ENCODE measurements at regions not wholly inside any gene's neighbourhood (a gene's known extent, or its start where the extent isn't known, plus 50 kb on each side); places are given as distances from the start of the nearest gene placed in this dataset.
"Not testable (repeated sequence)": the region's sequence is repeated elsewhere in the genome, so short reads cannot be mapped to it uniquely, and the experiment has no call there.

DNA sequence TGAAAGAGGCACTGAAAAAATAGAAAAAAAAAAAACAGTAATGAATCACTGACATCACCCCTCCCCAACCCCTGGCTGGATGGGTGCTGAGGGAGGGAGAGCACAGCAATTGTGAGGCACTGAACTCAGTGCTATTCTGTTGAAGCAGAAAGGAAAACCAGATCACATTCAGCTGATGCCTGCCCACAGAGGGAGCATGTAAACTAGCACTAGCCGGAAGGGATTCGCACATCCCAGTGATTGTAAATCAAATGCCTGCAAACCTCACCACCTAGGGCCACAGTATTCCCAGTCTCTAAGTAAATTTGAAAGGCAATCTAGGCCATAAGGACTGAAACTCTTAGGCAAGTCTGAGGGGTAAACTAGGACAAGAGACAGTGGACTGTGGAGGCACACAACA lies 772.0 kb upstream of the CCDC179 start:
- Histone ChIP-seq H4K20me1 (ENCODE audit: insufficient read depth, low read length) (no peaks in the 10 kb centered on the region), H3K79me2 (ENCODE audit: insufficient read depth, low read length) (no peaks in the 10 kb centered on the region), H3K4me3 (ENCODE audit: insufficient read depth, low read depth, low read length) (no peak overlapping the region), H3K9me3 (ENCODE audit: insufficient read depth, low read depth, low read length) (no peaks in the 10 kb centered on the region), H3K9ac (ENCODE audit: low read length) (no peak overlapping the region), H3K36me3 (ENCODE audit: insufficient read depth, low read length) (no peaks in the 10 kb centered on the region), H3K27ac (ENCODE audit: low read depth, low read length) (no peak overlapping the region), H3K4me2 (ENCODE audit: low read length) (no peak overlapping the region), H3K4me1 (ENCODE audit: insufficient read depth, low read length) (no peaks in the 10 kb centered on the region), H3K27me3 (ENCODE audit: insufficient read depth, low read length) (no peaks in the 10 kb centered on the region), H2AFZ (ENCODE audit: low read depth, low read length) (no peak overlapping the region)
- TF ChIP-seq CTCF (IDR thresholded peaks at IDR 0.05; ENCODE audit: insufficient read depth, low read depth, low read length) = no peak
- TF ChIP-seq EZH2 (IDR thresholded peaks at IDR 0.05; ENCODE audit: insufficient read depth, low read length) = no peak
- DNase-seq (ENCODE audit: low read depth) (no peak), FAIRE-seq (no peak)
- Mint-ChIP-seq H3K4me3 (ENCODE audit: unreplicated experiment) (no peak overlapping the region), H3K27me3 (ENCODE audit: low read depth, unreplicated experiment) (no peaks in the 10 kb centered on the region), H3K4me1 (ENCODE audit: low read depth, unreplicated experiment) (no peaks in the 10 kb centered on the region), H3K36me3 (ENCODE audit: low read depth, unreplicated experiment) (no peaks in the 10 kb centered on the region), H3K9me3 (ENCODE audit: unreplicated experiment) (no peaks in the 10 kb centered on the region), H3K27ac (ENCODE audit: unreplicated experiment) (no peak overlapping the region)

GRCh38 chr11:23644443-23644842 lies 784.2 kb upstream of the CCDC179 start:
- DNase-seq (ENCODE audit: low read depth) (no peak), FAIRE-seq (no peak)
- Histone ChIP-seq H3K27ac (ENCODE audit: low read depth, low read length) (no peak overlapping the region), H3K9me3 (ENCODE audit: insufficient read depth, low read depth, low read length) (no peaks in the 10 kb centered on the region), H2AFZ (ENCODE audit: low read depth, low read length) (no peak overlapping the region), H3K4me2 (ENCODE audit: low read length) (no peak overlapping the region), H3K36me3 (ENCODE audit: insufficient read depth, low read length) (no peaks in the 10 kb centered on the region), H4K20me1 (ENCODE audit: insufficient read depth, low read length) (no peaks in the 10 kb centered on the region), H3K4me1 (ENCODE audit: insufficient read depth, low read length) (no peaks in the 10 kb centered on the region), H3K79me2 (ENCODE audit: insufficient read depth, low read length) (no peaks in the 10 kb centered on the region), H3K27me3 (ENCODE audit: insufficient read depth, low read length) (no peaks in the 10 kb centered on the region), H3K9ac (ENCODE audit: low read length) (no peak overlapping the region), H3K4me3 (ENCODE audit: insufficient read depth, low read depth, low read length) (no peak overlapping the region)
- peaks cover 13% of the 10 kb centered on the region for H3K9me3 Mint-ChIP-seq (ENCODE audit: unreplicated experiment)
- TF ChIP-seq CTCF (IDR thresholded peaks at IDR 0.05; ENCODE audit: insufficient read depth, low read depth, low read length) = no peak
- no peak for TF ChIP-seq EZH2 (IDR thresholded peaks at IDR 0.05; ENCODE audit: insufficient read depth, low read length)
- H3K27ac Mint-ChIP-seq (ENCODE audit: unreplicated experiment) = no peak overlapping the region
- H3K4me3 Mint-ChIP-seq (ENCODE audit: unreplicated experiment) = no peak overlapping the region
- H3K36me3 Mint-ChIP-seq (ENCODE audit: low read depth, unreplicated experiment) = no peaks in the 10 kb centered on the region
- H3K27me3 Mint-ChIP-seq (ENCODE audit: low read depth, unreplicated experiment) = no peaks in the 10 kb centered on the region
- no peaks in the 10 kb centered on the region for H3K4me1 Mint-ChIP-seq (ENCODE audit: low read depth, unreplicated experiment)

- H3K36me3 Mint-ChIP-seq (ENCODE audit: low read depth, unreplicated experiment); FAIRE-seq: not testable (repeated sequence)
These were observed 792.1 kb upstream of the CCDC179 start for GRCh38 chr11:23652336-23652735.

More at GRCh38 chr11:23652336-23652735, 792.1 kb upstream of the CCDC179 start:
- H3K27me3 Mint-ChIP-seq (ENCODE audit: low read depth, unreplicated experiment); H3K36me3 ChIP-seq (ENCODE audit: insufficient read depth, low read length); H3K9me3 ChIP-seq (ENCODE audit: insufficient read depth, low read depth, low read length); H2AFZ ChIP-seq (ENCODE audit: low read depth, low read length); H3K4me2 ChIP-seq (ENCODE audit: low read length); H3K27me3 ChIP-seq (ENCODE audit: insufficient read depth, low read length); H3K79me2 ChIP-seq (ENCODE audit: insufficient read depth, low read length); H3K4me3 Mint-ChIP-seq (ENCODE audit: unreplicated experiment); H4K20me1 ChIP-seq (ENCODE audit: insufficient read depth, low read length); H3K4me3 ChIP-seq (ENCODE audit: insufficient read depth, low read depth, low read length); H3K27ac ChIP-seq (ENCODE audit: low read depth, low read length); DNase-seq (ENCODE audit: low read depth); H3K9ac ChIP-seq (ENCODE audit: low read length); H3K4me1 ChIP-seq (ENCODE audit: insufficient read depth, low read length); H3K4me1 Mint-ChIP-seq (ENCODE audit: low read depth, unreplicated experiment): not testable (repeated sequence)
- peaks cover 11% of the 10 kb centered on the region for H3K9me3 Mint-ChIP-seq (ENCODE audit: unreplicated experiment)
- H3K27ac Mint-ChIP-seq (ENCODE audit: unreplicated experiment) = peak overlapping the region; percentile 28
